HEK293T (cell line): ENCODE measurements at regions not wholly inside any gene's neighbourhood (a gene's known extent, or its start where the extent isn't known, plus 50 kb on each side); places are given as distances from the start of the nearest gene placed in this dataset.

Source experiments
- FOXK2 ChIP-seq: fragments of 450-650 bp; IDR thresholded peaks from 2 replicates; pipeline ENCODE4 v1.6.1; 2016; ENCODE audit warnings: mild to moderate bottlenecking
- TARDBP ChIP-seq: fragments of 450-650 bp; IDR thresholded peaks from 2 replicates; pipeline ENCODE4 v1.6.1; 2016

- no peak for TF ChIP-seq TARDBP
- no peak for TF ChIP-seq FOXK2
Observed at GRCh38 chr16:9665851-9666271, 516.4 kb downstream of the GRIN2A start.
